ENCODE measurements at regions not wholly inside any gene's neighbourhood (a gene's known extent, or its start where the extent isn't known, plus 50 kb on each side); places are given as distances from the start of the nearest gene placed in this dataset.
"Not testable (repeated sequence)": the region's sequence is repeated elsewhere in the genome, so short reads cannot be mapped to it uniquely, and the experiment has no call there.

- Histone ChIP-seq H3K9me3 (ENCODE audit: insufficient read depth, low read depth, low read length) (peaks cover 3% of the 10 kb centered on the region; the same call in 1 of the 2 replicates), H3K4me3 (ENCODE audit: low read length) (no peak overlapping the region), H3K27me3 (ENCODE audit: insufficient read depth, low read length) (no peaks in the 10 kb centered on the region), H3K4me1 (ENCODE audit: insufficient read depth, low read length) (peaks cover 16% of the 10 kb centered on the region), H3K36me3 (ENCODE audit: insufficient read depth, low read length) (no peaks in the 10 kb centered on the region), H3K27ac (ENCODE audit: low read depth, low read length) (no peak overlapping the region), H3K9ac (ENCODE audit: low read depth, low read length) (no peak overlapping the region)
- WGBS: 87% methylated on average over 3 of the region's 4 CpGs
Observed at GRCh38 chr14:30193845-30194501, 266.3 kb upstream of the PRKD1 start.

GRCh38 chr14:30194741-30195148 lies 267.1 kb upstream of the PRKD1 start:
- Histone ChIP-seq H3K4me1 (ENCODE audit: insufficient read depth, low read length) (peaks cover 16% of the 10 kb centered on the region), H3K9ac (ENCODE audit: low read depth, low read length) (no peak overlapping the region), H3K4me3 (ENCODE audit: low read length) (no peak overlapping the region), H3K36me3 (ENCODE audit: insufficient read depth, low read length) (no peaks in the 10 kb centered on the region), H3K27ac (ENCODE audit: low read depth, low read length) (no peak overlapping the region), H3K9me3 (ENCODE audit: insufficient read depth, low read depth, low read length) (peaks cover 3% of the 10 kb centered on the region; the same call in 1 of the 2 replicates), H3K27me3 (ENCODE audit: insufficient read depth, low read length) (no peaks in the 10 kb centered on the region)
- no CpG with 5 or more reads among the region's 2 CpGs for WGBS

GRCh38 chr14:30195941-30196340 lies 268.3 kb upstream of the PRKD1 start:
- Histone ChIP-seq H3K9ac (ENCODE audit: low read depth, low read length) (no peak overlapping the region), H3K27me3 (ENCODE audit: insufficient read depth, low read length) (no peaks in the 10 kb centered on the region), H3K27ac (ENCODE audit: low read depth, low read length) (no peak overlapping the region; the same call in 1 of the 2 replicates), H3K36me3 (ENCODE audit: insufficient read depth, low read length) (no peaks in the 10 kb centered on the region), H3K4me1 (ENCODE audit: insufficient read depth, low read length) (peaks cover 16% of the 10 kb centered on the region), H3K4me3 (ENCODE audit: low read length) (no peak overlapping the region), H3K9me3 (ENCODE audit: insufficient read depth, low read depth, low read length) (peaks cover 3% of the 10 kb centered on the region; the same call in 1 of the 2 replicates)
- WGBS: 43% methylated on average over 3 of the region's 3 CpGs

GRCh38 chr14:30196861-30197260 lies 269.2 kb upstream of the PRKD1 start:
- H3K36me3 ChIP-seq (ENCODE audit: insufficient read depth, low read length): no peaks in the 10 kb centered on the region
- H3K4me3 ChIP-seq (ENCODE audit: low read length): no peak overlapping the region
- peaks cover 3% of the 10 kb centered on the region; the same call in 1 of the 2 replicates for H3K9me3 ChIP-seq (ENCODE audit: insufficient read depth, low read depth, low read length)
- H3K4me1 ChIP-seq (ENCODE audit: insufficient read depth, low read length): peaks cover 16% of the 10 kb centered on the region
- WGBS: 92% methylated on average over 2 of the region's 2 CpGs
- H3K9ac ChIP-seq (ENCODE audit: low read depth, low read length): no peak overlapping the region
- no peak overlapping the region for H3K27ac ChIP-seq (ENCODE audit: low read depth, low read length)
- H3K27me3 ChIP-seq (ENCODE audit: insufficient read depth, low read length): no peaks in the 10 kb centered on the region

GRCh38 chr14:30198720-30199119 lies 271.1 kb upstream of the PRKD1 start:
- not testable (repeated sequence) for H3K9ac ChIP-seq (ENCODE audit: low read depth, low read length); H3K27ac ChIP-seq (ENCODE audit: low read depth, low read length); H3K27me3 ChIP-seq (ENCODE audit: insufficient read depth, low read length); H3K4me3 ChIP-seq (ENCODE audit: low read length); H3K36me3 ChIP-seq (ENCODE audit: insufficient read depth, low read length); H3K9me3 ChIP-seq (ENCODE audit: insufficient read depth, low read depth, low read length)
- H3K4me1 ChIP-seq (ENCODE audit: insufficient read depth, low read length): peaks cover 16% of the 10 kb centered on the region
- 86% methylated on average over 3 of the region's 3 CpGs for WGBS

GRCh38 chr14:30204431-30204980 lies 276.9 kb upstream of the PRKD1 start:
- Histone ChIP-seq H3K9ac (ENCODE audit: low read depth, low read length) (no peak overlapping the region), H3K4me1 (ENCODE audit: insufficient read depth, low read length) (no peaks in the 10 kb centered on the region), H3K36me3 (ENCODE audit: insufficient read depth, low read length) (no peaks in the 10 kb centered on the region), H3K27me3 (ENCODE audit: insufficient read depth, low read length) (no peaks in the 10 kb centered on the region), H3K27ac (ENCODE audit: low read depth, low read length) (no peak overlapping the region), H3K9me3 (ENCODE audit: insufficient read depth, low read depth, low read length) (no peaks in the 10 kb centered on the region), H3K4me3 (ENCODE audit: low read length) (no peak overlapping the region)
- 97% methylated on average over 2 of the region's 2 CpGs for WGBS

- Histone ChIP-seq H3K9me3 (ENCODE audit: insufficient read depth, low read depth, low read length) (no peaks in the 10 kb centered on the region), H3K4me3 (ENCODE audit: low read length) (no peak overlapping the region), H3K27ac (ENCODE audit: low read depth, low read length) (no peak overlapping the region), H3K36me3 (ENCODE audit: insufficient read depth, low read length) (no peaks in the 10 kb centered on the region), H3K27me3 (ENCODE audit: insufficient read depth, low read length) (no peaks in the 10 kb centered on the region), H3K9ac (ENCODE audit: low read depth, low read length) (no peak overlapping the region), H3K4me1 (ENCODE audit: insufficient read depth, low read length) (no peaks in the 10 kb centered on the region)
- 100% methylated on average over 1 of the region's 1 CpG for WGBS
Observed at GRCh38 chr14:30209136-30209535, 281.5 kb upstream of the PRKD1 start.

- Histone ChIP-seq H3K36me3 (ENCODE audit: insufficient read depth, low read length) (no peaks in the 10 kb centered on the region), H3K9me3 (ENCODE audit: insufficient read depth, low read depth, low read length) (no peaks in the 10 kb centered on the region), H3K4me3 (ENCODE audit: low read length) (no peak overlapping the region), H3K27me3 (ENCODE audit: insufficient read depth, low read length) (no peaks in the 10 kb centered on the region), H3K27ac (ENCODE audit: low read depth, low read length) (no peak overlapping the region), H3K4me1 (ENCODE audit: insufficient read depth, low read length) (no peaks in the 10 kb centered on the region), H3K9ac (ENCODE audit: low read depth, low read length) (no peak overlapping the region)
- WGBS: 94% methylated on average over 3 of the region's 4 CpGs
Observed at GRCh38 chr14:30210630-30211029, 283.0 kb upstream of the PRKD1 start.

- Histone ChIP-seq H3K4me1 (ENCODE audit: insufficient read depth, low read length) (no peaks in the 10 kb centered on the region), H3K36me3 (ENCODE audit: insufficient read depth, low read length) (no peaks in the 10 kb centered on the region), H3K9me3 (ENCODE audit: insufficient read depth, low read depth, low read length) (no peaks in the 10 kb centered on the region), H3K27me3 (ENCODE audit: insufficient read depth, low read length) (no peaks in the 10 kb centered on the region), H3K4me3 (ENCODE audit: low read length) (no peak overlapping the region), H3K27ac (ENCODE audit: low read depth, low read length) (no peak overlapping the region), H3K9ac (ENCODE audit: low read depth, low read length) (no peak overlapping the region)
Observed at GRCh38 chr14:30211326-30211725, 283.7 kb upstream of the PRKD1 start.

GRCh38 chr14:30214014-30214413 lies 286.4 kb upstream of the PRKD1 start:
- H3K27me3 ChIP-seq (ENCODE audit: insufficient read depth, low read length): no peaks in the 10 kb centered on the region
- no peak overlapping the region for H3K4me3 ChIP-seq (ENCODE audit: low read length)
- H3K9ac ChIP-seq (ENCODE audit: low read depth, low read length): no peak overlapping the region
- 83% methylated on average over 3 of the region's 3 CpGs for WGBS
- no peaks in the 10 kb centered on the region for H3K4me1 ChIP-seq (ENCODE audit: insufficient read depth, low read length)
- H3K9me3 ChIP-seq (ENCODE audit: insufficient read depth, low read depth, low read length): no peaks in the 10 kb centered on the region
- no peaks in the 10 kb centered on the region for H3K36me3 ChIP-seq (ENCODE audit: insufficient read depth, low read length)
- H3K27ac ChIP-seq (ENCODE audit: low read depth, low read length): no peak overlapping the region

- Histone ChIP-seq H3K4me3 (ENCODE audit: low read length) (no peak overlapping the region), H3K9me3 (ENCODE audit: insufficient read depth, low read depth, low read length) (no peaks in the 10 kb centered on the region), H3K9ac (ENCODE audit: low read depth, low read length) (no peak overlapping the region), H3K36me3 (ENCODE audit: insufficient read depth, low read length) (no peaks in the 10 kb centered on the region), H3K4me1 (ENCODE audit: insufficient read depth, low read length) (no peaks in the 10 kb centered on the region), H3K27ac (ENCODE audit: low read depth, low read length) (no peak overlapping the region), H3K27me3 (ENCODE audit: insufficient read depth, low read length) (no peaks in the 10 kb centered on the region)
- 32% methylated on average over 2 of the region's 2 CpGs for WGBS
Observed at GRCh38 chr14:30214461-30215090, 286.9 kb upstream of the PRKD1 start.
